ENCODE measurements at regions not wholly inside any gene's neighbourhood (a gene's known extent, or its start where the extent isn't known, plus 50 kb on each side); places are given as distances from the start of the nearest gene placed in this dataset.

DNA sequence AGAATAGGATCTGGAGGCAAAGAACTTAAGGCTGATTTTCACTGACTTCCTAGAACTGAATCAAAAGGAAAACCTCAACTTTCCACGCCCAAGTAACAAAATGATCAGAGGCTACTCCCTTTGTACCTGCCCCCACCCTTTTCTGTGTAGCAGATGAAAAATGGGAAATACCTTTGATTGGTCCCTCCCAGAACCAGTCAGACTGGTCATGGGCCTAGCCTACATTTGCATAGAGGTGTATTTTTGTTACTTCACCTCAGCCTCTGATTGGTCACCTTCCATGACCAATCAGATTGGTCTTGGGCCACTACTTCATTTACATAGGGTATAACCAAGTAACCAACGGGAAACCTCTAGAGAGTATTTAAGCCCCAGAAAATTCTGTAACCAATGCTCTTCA is 1553.5 kb upstream of the C9orf72 start:
- intact Hi-C loops (cut with DNase I), result no loop called here
- ATAC-seq, result no peak
- Histone ChIP-seq H3K27me3 (no peaks in the 10 kb centered on the region), H3K27ac (no peak overlapping the region), H3K4me1 (no peaks in the 10 kb centered on the region), H3K36me3 (no peaks in the 10 kb centered on the region), H3K4me3 (no peak overlapping the region), H3K9me3 (peaks cover 0 to 58% of the 10 kb centered on the region in 2 donors)
- TF ChIP-seq, protein P1, sequence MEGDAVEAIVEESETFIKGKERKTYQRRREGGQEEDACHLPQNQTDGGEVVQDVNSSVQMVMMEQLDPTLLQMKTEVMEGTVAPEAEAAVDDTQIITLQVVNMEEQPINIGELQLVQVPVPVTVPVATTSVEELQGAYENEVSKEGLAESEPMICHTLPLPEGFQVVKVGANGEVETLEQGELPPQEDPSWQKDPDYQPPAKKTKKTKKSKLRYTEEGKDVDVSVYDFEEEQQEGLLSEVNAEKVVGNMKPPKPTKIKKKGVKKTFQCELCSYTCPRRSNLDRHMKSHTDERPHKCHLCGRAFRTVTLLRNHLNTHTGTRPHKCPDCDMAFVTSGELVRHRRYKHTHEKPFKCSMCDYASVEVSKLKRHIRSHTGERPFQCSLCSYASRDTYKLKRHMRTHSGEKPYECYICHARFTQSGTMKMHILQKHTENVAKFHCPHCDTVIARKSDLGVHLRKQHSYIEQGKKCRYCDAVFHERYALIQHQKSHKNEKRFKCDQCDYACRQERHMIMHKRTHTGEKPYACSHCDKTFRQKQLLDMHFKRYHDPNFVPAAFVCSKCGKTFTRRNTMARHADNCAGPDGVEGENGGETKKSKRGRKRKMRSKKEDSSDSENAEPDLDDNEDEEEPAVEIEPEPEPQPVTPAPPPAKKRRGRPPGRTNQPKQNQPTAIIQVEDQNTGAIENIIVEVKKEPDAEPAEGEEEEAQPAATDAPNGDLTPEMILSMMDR (IDR thresholded peaks at IDR 0.05), result no peak
- no peak for DNase-seq

DNA sequence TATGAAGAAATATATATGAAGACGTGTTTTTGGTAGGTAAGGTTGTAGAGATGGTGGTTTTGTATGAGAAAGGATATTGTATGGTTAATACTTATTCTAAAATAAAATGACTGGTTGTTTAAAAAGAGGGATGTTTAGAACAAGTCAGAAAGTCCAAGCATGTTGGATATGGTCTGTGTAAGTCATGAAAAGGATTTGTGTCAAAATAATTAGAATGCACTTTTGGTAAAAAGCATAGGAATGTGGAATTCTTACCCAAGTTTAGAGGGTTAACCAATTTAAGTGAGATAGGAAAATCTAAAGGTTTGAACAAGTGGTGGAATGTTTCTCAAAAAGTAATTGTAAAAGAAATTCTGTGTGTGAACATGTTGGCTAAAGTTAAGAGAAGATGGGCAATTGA is 1556.5 kb upstream of the C9orf72 start:
- Histone ChIP-seq H3K36me3 (no peaks in the 10 kb centered on the region), H3K4me3 (no peak overlapping the region), H3K27me3 (no peaks in the 10 kb centered on the region), H3K4me1 (no peaks in the 10 kb centered on the region), H3K27ac (no peak overlapping the region), H3K9me3 (peaks cover 0 to 52% of the 10 kb centered on the region in 2 donors)
- DNase-seq (no peak), ATAC-seq (no peak)
- TF ChIP-seq, protein P1 (IDR thresholded peaks at IDR 0.05), result no peak
- intact Hi-C loops (cut with DNase I), result no loop called here

DNA sequence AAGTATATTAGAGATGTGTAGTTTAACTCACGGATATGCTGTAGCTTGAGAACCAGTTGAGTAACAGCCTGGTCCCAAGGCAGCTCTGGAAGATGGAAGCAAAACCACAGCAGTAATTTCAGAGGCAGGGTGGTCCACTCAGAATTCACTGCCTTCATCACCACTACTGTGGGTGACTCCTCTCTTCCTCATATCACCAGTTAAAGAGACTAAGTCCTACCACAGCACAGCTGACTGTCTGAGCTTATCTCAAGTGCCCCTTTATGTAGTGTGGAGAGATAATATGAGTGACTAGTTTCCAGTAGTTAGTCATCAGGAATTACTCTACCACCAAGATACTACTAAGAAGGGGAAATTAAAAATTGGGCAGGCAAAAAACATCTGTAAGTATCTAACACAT is 1571.2 kb upstream of the C9orf72 start:
- ATAC-seq (no peak), DNase-seq (no peak)
- TF ChIP-seq, protein P1 (IDR thresholded peaks at IDR 0.05), result no peak
- no peaks in the 10 kb centered on the region for H3K36me3 ChIP-seq
- peaks cover 0 to 17% of the 10 kb centered on the region in 2 donors for H3K9me3 ChIP-seq
- intact Hi-C loops (cut with DNase I), result no loop called here
- no peaks in the 10 kb centered on the region for H3K4me1 ChIP-seq
- no peak overlapping the region for H3K4me3 ChIP-seq
- no peak overlapping the region for H3K27ac ChIP-seq
- no peaks in the 10 kb centered on the region for H3K27me3 ChIP-seq

DNA sequence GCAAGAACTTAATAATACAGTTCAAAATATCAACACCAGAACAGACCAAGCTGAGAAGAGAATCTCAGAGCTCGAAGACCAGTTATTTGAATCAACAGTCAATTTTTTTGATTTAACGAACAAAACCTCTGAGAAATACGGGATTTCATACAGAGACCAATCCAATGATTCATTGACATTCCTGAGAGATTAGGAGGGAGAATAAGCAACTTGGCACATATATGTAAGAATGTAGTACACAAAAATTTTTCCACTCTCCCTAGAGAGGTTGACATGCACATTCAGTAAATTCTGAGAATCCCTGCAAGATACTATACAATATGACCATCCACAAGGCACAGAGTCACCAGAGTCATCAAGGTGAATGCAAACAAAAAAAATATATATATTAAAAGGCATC is 1577.3 kb upstream of the C9orf72 start:
- intact Hi-C loops (cut with DNase I), result no loop called here

DNA sequence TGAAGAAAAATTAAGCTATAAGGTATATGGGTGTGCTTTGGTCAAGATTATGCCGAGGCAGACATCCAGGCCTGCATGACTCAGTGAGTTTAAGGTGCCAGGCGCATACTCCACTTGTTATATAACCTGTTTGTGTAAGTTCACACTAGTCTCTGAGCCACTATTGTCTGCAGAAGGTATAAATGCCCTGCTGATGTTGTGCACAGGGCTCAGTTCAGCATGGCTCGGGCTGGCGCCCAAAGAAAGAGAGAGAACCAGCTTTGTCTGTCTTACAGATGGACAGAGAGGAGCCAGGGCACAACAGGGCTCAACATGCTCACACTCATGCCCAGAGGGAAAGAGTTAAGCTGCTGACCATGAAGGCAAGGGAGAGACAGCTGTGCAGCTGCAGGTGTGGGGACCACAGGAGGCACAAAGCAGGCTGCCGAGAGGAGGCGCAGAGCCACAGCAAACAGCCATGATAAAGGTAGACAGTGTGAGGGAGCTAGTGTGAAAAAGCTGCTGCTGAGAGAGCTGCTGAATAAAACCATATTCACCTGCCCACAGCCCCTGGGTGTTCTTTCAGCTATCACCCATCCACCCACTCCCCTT is 1587.6 kb upstream of the C9orf72 start:
- no peaks in the 10 kb centered on the region for H3K9me3 ChIP-seq
- no peak for DNase-seq
- H3K36me3 ChIP-seq, result no peaks in the 10 kb centered on the region
- H3K27ac ChIP-seq, result no peak overlapping the region
- no peaks in the 10 kb centered on the region for H3K27me3 ChIP-seq
- intact Hi-C loops (cut with DNase I), result no loop called here
- no peak overlapping the region for H3K4me3 ChIP-seq
- TF ChIP-seq, protein P1 (IDR thresholded peaks at IDR 0.05), result no peak
- ATAC-seq, result no peak
- no peaks in the 10 kb centered on the region for H3K4me1 ChIP-seq

More for the DNA sequence above, 1577.3 kb upstream of the C9orf72 start:
- H3K9me3 ChIP-seq, result no peaks in the 10 kb centered on the region
- H3K4me3 ChIP-seq, result no peak overlapping the region
- no peak overlapping the region for H3K27ac ChIP-seq
- TF ChIP-seq, protein P1 (IDR thresholded peaks at IDR 0.05), result no peak
- DNase-seq (no peak), ATAC-seq (no peak)
- H3K4me1 ChIP-seq, result no peaks in the 10 kb centered on the region
- H3K36me3 ChIP-seq, result no peaks in the 10 kb centered on the region
- H3K27me3 ChIP-seq, result no peaks in the 10 kb centered on the region
